ENCODE measurements at regions not wholly inside any gene's neighbourhood (a gene's known extent, or its start where the extent isn't known, plus 50 kb on each side); places are given as distances from the start of the nearest gene placed in this dataset.

DNA sequence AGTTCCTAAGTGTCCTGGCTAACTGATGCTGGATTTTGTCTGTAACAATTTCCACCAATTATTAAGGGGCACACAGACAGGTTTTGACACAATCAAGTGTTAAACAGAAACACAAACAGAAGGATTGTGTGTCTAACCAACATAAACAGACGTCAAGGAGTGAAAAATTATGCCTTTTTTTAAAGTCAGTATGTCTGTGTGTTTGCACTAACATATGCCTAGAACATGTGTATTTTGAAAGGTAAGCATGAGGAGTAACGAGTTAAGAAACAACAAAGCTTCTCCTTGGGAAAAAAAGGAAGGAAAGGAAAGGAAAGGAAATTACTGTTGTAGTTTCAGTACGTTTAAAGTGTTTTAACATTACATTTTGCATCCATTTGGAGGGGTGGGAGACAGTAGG is 466.3 kb upstream of the ID4 start:
- TF ChIP-seq POLR2AphosphoS5 (IDR thresholded peaks at IDR 0.05), result no peak
- TF ChIP-seq CTCF (IDR thresholded peaks at IDR 0.05), result no peak
